CD4-positive, alpha-beta T cell (primary cell): ENCODE measurements at regions not wholly inside any gene's neighbourhood (a gene's known extent, or its start where the extent isn't known, plus 50 kb on each side); places are given as distances from the start of the nearest gene placed in this dataset.
"Not testable (repeated sequence)": the region's sequence is repeated elsewhere in the genome, so short reads cannot be mapped to it uniquely, and the experiment has no call there.

Source experiments
- ATAC-seq: fragments of 200-7000 bp; cut with Tn5 transposase; one replicate; pipeline ENCODE4 v1.10.0; 2022; ENCODE audit warnings: mild to moderate bottlenecking; ENCODE audit not compliant: poor library complexity
- CTCF ChIA-PET: fragments of 350-600 bp; sonication (Branson Sonifier 250); formaldehyde crosslinking; loops from one replicate; lab custom pipeline; 2021; ENCODE audit warnings: antibody characterized with exemption, inconsistent platforms; lab: Charles Lee
- POLR2A ChIA-PET: fragments of 350-600 bp; sonication (Branson Sonifier 250); formaldehyde crosslinking; loops from one replicate; lab custom pipeline; 2021; ENCODE audit warnings: antibody characterized with exemption, inconsistent platforms; lab: Charles Lee
- DNase-seq, 14 experiments: peaks; one replicate each; pipeline ENCODE4 v3.0.0-alpha.2; 2013 to 2020; ENCODE audit warnings: mixed read lengths in 2 of 14
- H3K27ac ChIP-seq, 2 donors: one replicate each; pipeline versions ENCODE4 v1.5.1 to v1.7.0; 2013; ENCODE audit warnings: low read length in 2 of 2, low read depth in 1 of 2, mild to moderate bottlenecking in 1 of 2
- H3K27me3 ChIP-seq, 2 experiments: 1 replicate in 1 of 2; 2 replicates in 1 of 2; pipeline versions ENCODE4 v1.6.1 to v1.7.0; 2013; ENCODE audit warnings: low read length in 2 of 2, control low read depth in 1 of 2, mild to moderate bottlenecking in 1 of 2, moderate library complexity in 1 of 2; ENCODE audit not compliant: insufficient read depth in 2 of 2, control insufficient read depth in 1 of 2
- H3K36me3 ChIP-seq: one replicate; pipeline ENCODE4 v1.6.1; 2013; ENCODE audit warnings: low read length, control low read depth; ENCODE audit not compliant: insufficient read depth
- H3K4me1 ChIP-seq: one replicate; pipeline ENCODE4 v1.6.1; 2013; ENCODE audit warnings: low read length, control low read depth; ENCODE audit not compliant: insufficient read depth
- H3K4me3 ChIP-seq: one replicate; pipeline ENCODE4 v1.5.1; 2013; ENCODE audit warnings: mild to moderate bottlenecking, low read length, moderate library complexity
- H3K9me3 ChIP-seq, 2 experiments: 1 replicate in 1 of 2; 2 replicates in 1 of 2; pipeline versions ENCODE4 v1.6.1 to v1.7.0; 2013; ENCODE audit warnings: low read length in 2 of 2, mild to moderate bottlenecking in 2 of 2, control low read depth in 1 of 2, moderate library complexity in 1 of 2; ENCODE audit not compliant: control insufficient read depth in 1 of 2, insufficient read depth in 1 of 2
- H3K27ac Mint-ChIP-seq: one replicate; pipeline ENCODE4 v1.8.0; 2020; ENCODE audit warnings: mixed read lengths
- H3K27me3 Mint-ChIP-seq: one replicate; pipeline ENCODE4 v1.8.0; 2021; ENCODE audit warnings: mixed read lengths
- H3K36me3 Mint-ChIP-seq: one replicate; pipeline ENCODE4 v1.8.0; 2021; ENCODE audit warnings: low read depth, mixed read lengths
- H3K4me1 Mint-ChIP-seq: one replicate; pipeline ENCODE4 v1.8.0; 2021; ENCODE audit warnings: low read depth, mixed read lengths
- H3K4me3 Mint-ChIP-seq: one replicate; pipeline ENCODE4 v1.8.0; 2020; ENCODE audit warnings: mild to moderate bottlenecking, mixed read lengths
- H3K9me3 Mint-ChIP-seq: one replicate; pipeline ENCODE4 v1.8.0; 2020; ENCODE audit warnings: mixed read lengths
- intact Hi-C, 2 experiments: fragments of 100-400 bp; cut with DNase I in 1 of 2; cut with micrococcal nuclease in 1 of 2; formaldehyde crosslinking; loops; one replicate each; pipeline versions ENCODE4 v1.15.1 to v1.9.0; 2023 to 2025; cut with DNase I, micrococcal nuclease
- TF ChIP-seq, protein P1 (sequence below): fragments of 200-600 bp; IDR thresholded peaks from one replicate; pipeline ENCODE4 v1.8.0; 2022; ENCODE audit warnings: antibody characterized with exemption, mild to moderate bottlenecking

DNA sequence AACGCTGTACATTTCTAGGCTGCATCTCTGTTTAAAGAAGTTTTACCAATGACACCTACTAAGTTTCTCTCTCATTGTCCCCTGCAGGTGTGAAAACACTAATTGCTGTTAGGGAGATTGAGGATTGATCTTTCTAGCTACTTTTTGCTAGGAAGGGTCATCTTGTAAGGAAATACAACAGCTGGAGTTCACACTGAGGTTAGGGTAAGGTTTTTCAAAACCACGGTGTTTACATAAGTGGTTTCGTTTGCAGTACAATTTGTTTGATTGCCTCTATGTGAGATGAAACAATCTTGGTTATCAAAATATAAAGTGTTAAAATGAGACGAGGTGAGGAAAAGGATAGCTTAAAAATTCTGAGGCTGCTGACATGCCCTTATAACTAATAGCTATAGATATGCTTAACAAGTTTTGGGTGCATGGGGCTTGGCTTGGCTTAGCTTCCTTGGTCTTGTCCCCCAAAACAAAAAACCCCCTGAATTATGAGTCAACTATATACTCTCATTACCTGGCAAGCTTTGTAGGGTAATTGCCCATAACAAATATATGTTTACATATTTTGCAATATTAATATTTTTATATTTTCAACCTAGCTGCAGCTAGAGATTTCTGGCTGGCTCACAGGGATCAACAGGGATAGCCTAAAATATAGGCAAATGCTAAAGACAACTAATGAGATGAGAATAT, 112.0 kb downstream of the RBMY1D start:
- H3K36me3 Mint-ChIP-seq, H3K4me3 ChIP-seq, ATAC-seq, H3K27ac Mint-ChIP-seq, H3K4me1 ChIP-seq, H3K27me3 Mint-ChIP-seq, H3K27me3 ChIP-seq, H3K9me3 Mint-ChIP-seq, DNase-seq, H3K9me3 ChIP-seq, H3K27ac ChIP-seq, H3K36me3 ChIP-seq, H3K4me1 Mint-ChIP-seq, CTCF ChIA-PET, POLR2A ChIA-PET, intact Hi-C loops, H3K4me3 Mint-ChIP-seq: not testable (repeated sequence)

- TF ChIP-seq, protein P1, sequence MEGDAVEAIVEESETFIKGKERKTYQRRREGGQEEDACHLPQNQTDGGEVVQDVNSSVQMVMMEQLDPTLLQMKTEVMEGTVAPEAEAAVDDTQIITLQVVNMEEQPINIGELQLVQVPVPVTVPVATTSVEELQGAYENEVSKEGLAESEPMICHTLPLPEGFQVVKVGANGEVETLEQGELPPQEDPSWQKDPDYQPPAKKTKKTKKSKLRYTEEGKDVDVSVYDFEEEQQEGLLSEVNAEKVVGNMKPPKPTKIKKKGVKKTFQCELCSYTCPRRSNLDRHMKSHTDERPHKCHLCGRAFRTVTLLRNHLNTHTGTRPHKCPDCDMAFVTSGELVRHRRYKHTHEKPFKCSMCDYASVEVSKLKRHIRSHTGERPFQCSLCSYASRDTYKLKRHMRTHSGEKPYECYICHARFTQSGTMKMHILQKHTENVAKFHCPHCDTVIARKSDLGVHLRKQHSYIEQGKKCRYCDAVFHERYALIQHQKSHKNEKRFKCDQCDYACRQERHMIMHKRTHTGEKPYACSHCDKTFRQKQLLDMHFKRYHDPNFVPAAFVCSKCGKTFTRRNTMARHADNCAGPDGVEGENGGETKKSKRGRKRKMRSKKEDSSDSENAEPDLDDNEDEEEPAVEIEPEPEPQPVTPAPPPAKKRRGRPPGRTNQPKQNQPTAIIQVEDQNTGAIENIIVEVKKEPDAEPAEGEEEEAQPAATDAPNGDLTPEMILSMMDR, result no peak
- no peak for ATAC-seq
These were observed 80.7 kb downstream of the RBMY1D start for GRCh38 chrY:21813484-21814233.

GRCh38 chrY:21814491-21814890, 79.8 kb downstream of the RBMY1D start:
- Histone ChIP-seq H3K36me3 (no peaks in the 10 kb centered on the region), H3K4me3 (no peak overlapping the region), H3K4me1 (no peaks in the 10 kb centered on the region), H3K27me3 (no peaks in the 10 kb centered on the region), H3K9me3 (no peaks in the 10 kb centered on the region), H3K27ac (no peak overlapping the region)
- TF ChIP-seq, protein P1, result no peak
- Mint-ChIP-seq H3K36me3 (no peaks in the 10 kb centered on the region), H3K9me3 (no peaks in the 10 kb centered on the region), H3K27ac (no peak overlapping the region), H3K27me3 (no peaks in the 10 kb centered on the region), H3K4me1 (no peaks in the 10 kb centered on the region), H3K4me3 (no peak overlapping the region)
- intact Hi-C loops, result no loop called here
- ATAC-seq (no peak), DNase-seq (no peak)
- ChIA-PET CTCF (no interaction called here), POLR2A (no interaction called here)

More at GRCh38 chrY:21813484-21814233, 80.7 kb downstream of the RBMY1D start:
- Histone ChIP-seq H3K4me1 (no peaks in the 10 kb centered on the region), H3K4me3 (no peak overlapping the region), H3K36me3 (no peaks in the 10 kb centered on the region), H3K9me3 (no peaks in the 10 kb centered on the region), H3K27ac (no peak overlapping the region), H3K27me3 (no peaks in the 10 kb centered on the region)
- no peaks in the 10 kb centered on the region for H3K36me3 Mint-ChIP-seq
- H3K27me3 Mint-ChIP-seq, result no peaks in the 10 kb centered on the region
- DNase-seq, result no peak
- no peaks in the 10 kb centered on the region for H3K4me1 Mint-ChIP-seq
- H3K27ac Mint-ChIP-seq, result no peak overlapping the region
- no peaks in the 10 kb centered on the region for H3K9me3 Mint-ChIP-seq
- ChIA-PET CTCF (no interaction called here), POLR2A (no interaction called here)
- H3K4me3 Mint-ChIP-seq, result no peak overlapping the region
- intact Hi-C loops, result no loop called here
